ENCODE measurements at regions not wholly inside any gene's neighbourhood (a gene's known extent, or its start where the extent isn't known, plus 50 kb on each side); places are given as distances from the start of the nearest gene placed in this dataset.

- H3K9me3 ChIP-seq (ENCODE audit: low read depth): no peaks in the 10 kb centered on the region
- WGBS, 2 experiments (ENCODE audit: low coverage in 1 of 2, low lambda C conversion rate in 2 of 2, missing lambda C conversion rate in 2 of 2): 61 to 65% methylated on average over 6 of the region's 6 CpGs
- in situ Hi-C loops (cut with MboI): no loop called here
- no peak overlapping the region for H3K4me3 ChIP-seq
- no peak overlapping the region for H3K9ac ChIP-seq
- H3K4me2 ChIP-seq (ENCODE audit: unreplicated experiment): no peak overlapping the region
- peaks cover 4% of the 10 kb centered on the region; the same call in 1 of the 2 replicates for H3F3A ChIP-seq (ENCODE audit: insufficient read depth)
- no peaks in the 10 kb centered on the region for H3K4me1 ChIP-seq (ENCODE audit: insufficient read depth)
- no peak overlapping the region for H2AFZ ChIP-seq
- no peak overlapping the region for H3K27ac ChIP-seq
- TF ChIP-seq EZH2 (IDR thresholded peaks at IDR 0.05; ENCODE audit: insufficient read depth, poor library complexity, severe bottlenecking) (no peak), EZH2phosphoT487 (IDR thresholded peaks at IDR 0.05; ENCODE audit: insufficient read depth, low read depth) (no peak)
- no peaks in the 10 kb centered on the region for H3K79me2 ChIP-seq (ENCODE audit: insufficient read depth)
- no peaks in the 10 kb centered on the region for H3K36me3 ChIP-seq (ENCODE audit: low read depth)
- H3K9me2 ChIP-seq (ENCODE audit: insufficient read depth): no peaks in the 10 kb centered on the region
- no peak for DNase-seq
- no peaks in the 10 kb centered on the region for H3K27me3 ChIP-seq (replicated peaks; ENCODE audit: insufficient read depth)
- H4K20me1 ChIP-seq (ENCODE audit: insufficient read depth): no peaks in the 10 kb centered on the region
Measured at GRCh38 chr20:6999381-6999780, 231.9 kb downstream of the BMP2 start.

GRCh38 chr20:7003598-7003997 lies 236.1 kb downstream of the BMP2 start:
- WGBS, 2 experiments (ENCODE audit: low coverage in 1 of 2, low lambda C conversion rate in 2 of 2, missing lambda C conversion rate in 2 of 2): 68 to 75% methylated on average over 1 of the region's 1 CpG
- no peak overlapping the region for H3K27ac ChIP-seq
- H3K9me2 ChIP-seq (ENCODE audit: insufficient read depth): no peaks in the 10 kb centered on the region
- in situ Hi-C loops (cut with MboI): no loop called here
- no peaks in the 10 kb centered on the region for H3K27me3 ChIP-seq (replicated peaks; ENCODE audit: insufficient read depth)
- no peaks in the 10 kb centered on the region for H3K36me3 ChIP-seq (ENCODE audit: low read depth)
- no peak overlapping the region for H3K4me2 ChIP-seq (ENCODE audit: unreplicated experiment)
- no peaks in the 10 kb centered on the region for H3F3A ChIP-seq (ENCODE audit: insufficient read depth)
- no peak overlapping the region for H3K9ac ChIP-seq
- TF ChIP-seq EZH2 (IDR thresholded peaks at IDR 0.05; ENCODE audit: insufficient read depth, poor library complexity, severe bottlenecking) (no peak), EZH2phosphoT487 (IDR thresholded peaks at IDR 0.05; ENCODE audit: insufficient read depth, low read depth) (no peak)
- H4K20me1 ChIP-seq (ENCODE audit: insufficient read depth): no peaks in the 10 kb centered on the region
- no peak overlapping the region for H2AFZ ChIP-seq
- H3K4me3 ChIP-seq: no peak overlapping the region
- H3K4me1 ChIP-seq (ENCODE audit: insufficient read depth): no peaks in the 10 kb centered on the region
- no peaks in the 10 kb centered on the region for H3K79me2 ChIP-seq (ENCODE audit: insufficient read depth)
- DNase-seq: no peak
- H3K9me3 ChIP-seq (ENCODE audit: low read depth): no peaks in the 10 kb centered on the region

GRCh38 chr20:7004801-7005200 lies 237.3 kb downstream of the BMP2 start:
- no peak overlapping the region for H3K4me2 ChIP-seq (ENCODE audit: unreplicated experiment)
- no peaks in the 10 kb centered on the region for H3K36me3 ChIP-seq (ENCODE audit: low read depth)
- H4K20me1 ChIP-seq (ENCODE audit: insufficient read depth): no peaks in the 10 kb centered on the region
- no peak overlapping the region for H3K4me3 ChIP-seq
- no peak overlapping the region for H2AFZ ChIP-seq
- H3K27me3 ChIP-seq (replicated peaks; ENCODE audit: insufficient read depth): no peaks in the 10 kb centered on the region
- H3F3A ChIP-seq (ENCODE audit: insufficient read depth): no peaks in the 10 kb centered on the region
- no peak for DNase-seq
- H3K9me3 ChIP-seq (ENCODE audit: low read depth): peaks cover 4% of the 10 kb centered on the region
- 64 to 69% methylated on average over 3 of the region's 3 CpGs for WGBS, 2 experiments (ENCODE audit: low coverage in 1 of 2, low lambda C conversion rate in 2 of 2, missing lambda C conversion rate in 2 of 2)
- no peak for TF ChIP-seq EZH2 (IDR thresholded peaks at IDR 0.05; ENCODE audit: insufficient read depth, poor library complexity, severe bottlenecking)
- no peak for TF ChIP-seq EZH2phosphoT487 (IDR thresholded peaks at IDR 0.05; ENCODE audit: insufficient read depth, low read depth)
- in situ Hi-C loops (cut with MboI): no loop called here
- no peaks in the 10 kb centered on the region for H3K9me2 ChIP-seq (ENCODE audit: insufficient read depth)
- H3K9ac ChIP-seq: no peak overlapping the region
- no peaks in the 10 kb centered on the region for H3K4me1 ChIP-seq (ENCODE audit: insufficient read depth)
- no peaks in the 10 kb centered on the region for H3K79me2 ChIP-seq (ENCODE audit: insufficient read depth)
- no peak overlapping the region for H3K27ac ChIP-seq

GRCh38 chr20:7010527-7010926 lies 243.0 kb downstream of the BMP2 start:
- Histone ChIP-seq H3K9me2 (ENCODE audit: insufficient read depth) (no peaks in the 10 kb centered on the region), H4K20me1 (ENCODE audit: insufficient read depth) (no peaks in the 10 kb centered on the region)
- in situ Hi-C loops (cut with MboI): no loop called here

DNA sequence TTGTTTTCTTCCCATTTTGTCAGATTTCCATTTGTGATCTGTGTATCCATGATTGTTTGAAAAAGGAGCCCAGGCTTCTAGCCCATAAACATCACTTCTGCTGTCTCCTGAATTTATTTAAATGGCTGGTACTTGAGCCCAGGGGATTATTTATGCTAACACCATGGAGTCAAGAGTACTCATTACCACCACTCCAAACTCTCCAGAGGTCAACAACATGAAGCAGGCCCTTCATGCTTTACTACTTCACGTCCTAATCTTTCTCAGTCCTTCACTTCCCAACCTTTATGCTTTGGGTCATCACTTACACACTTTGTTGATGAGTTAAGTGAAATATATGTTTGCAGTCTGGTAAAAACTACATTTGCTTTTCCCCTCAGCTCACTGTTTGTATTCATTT lies 247.8 kb downstream of the BMP2 start:
- Histone ChIP-seq H3K4me2 (ENCODE audit: unreplicated experiment) (no peak overlapping the region), H3K36me3 (ENCODE audit: low read depth) (no peaks in the 10 kb centered on the region), H3K9me3 (ENCODE audit: low read depth) (no peaks in the 10 kb centered on the region), H2AFZ (no peak overlapping the region), H3K4me1 (ENCODE audit: insufficient read depth) (no peaks in the 10 kb centered on the region), H4K20me1 (ENCODE audit: insufficient read depth) (no peaks in the 10 kb centered on the region), H3F3A (ENCODE audit: insufficient read depth) (no peaks in the 10 kb centered on the region), H3K9ac (no peak overlapping the region), H3K27ac (no peak overlapping the region), H3K4me3 (no peak overlapping the region), H3K9me2 (ENCODE audit: insufficient read depth) (no peaks in the 10 kb centered on the region), H3K27me3 (replicated peaks; ENCODE audit: insufficient read depth) (no peaks in the 10 kb centered on the region), H3K79me2 (ENCODE audit: insufficient read depth) (no peaks in the 10 kb centered on the region)
- in situ Hi-C loops (cut with MboI): no loop called here
- 0 to 8% methylated on average over 1 of the region's 1 CpG for WGBS, 2 experiments (ENCODE audit: low coverage in 1 of 2, low lambda C conversion rate in 2 of 2, missing lambda C conversion rate in 2 of 2)
- DNase-seq: no peak
- TF ChIP-seq EZH2phosphoT487 (IDR thresholded peaks at IDR 0.05; ENCODE audit: insufficient read depth, low read depth): no peak
- no peak for TF ChIP-seq EZH2 (IDR thresholded peaks at IDR 0.05; ENCODE audit: insufficient read depth, poor library complexity, severe bottlenecking)

More at GRCh38 chr20:7010527-7010926, 243.0 kb downstream of the BMP2 start:
- Histone ChIP-seq H3K27me3 (replicated peaks; ENCODE audit: insufficient read depth) (no peaks in the 10 kb centered on the region), H3K36me3 (ENCODE audit: low read depth) (no peaks in the 10 kb centered on the region), H3K4me3 (no peak overlapping the region), H3K9ac (no peak overlapping the region), H3K4me1 (ENCODE audit: insufficient read depth) (no peaks in the 10 kb centered on the region), H3K27ac (no peak overlapping the region), H2AFZ (no peak overlapping the region), H3K4me2 (ENCODE audit: unreplicated experiment) (no peak overlapping the region), H3F3A (ENCODE audit: insufficient read depth) (no peaks in the 10 kb centered on the region), H3K9me3 (ENCODE audit: low read depth) (peaks cover 4% of the 10 kb centered on the region), H3K79me2 (ENCODE audit: insufficient read depth) (no peaks in the 10 kb centered on the region)
- 28 to 34% methylated on average over 5 of the region's 5 CpGs for WGBS, 2 experiments (ENCODE audit: low coverage in 1 of 2, low lambda C conversion rate in 2 of 2, missing lambda C conversion rate in 2 of 2)
- peak; percentile 3 for DNase-seq
- TF ChIP-seq EZH2phosphoT487 (IDR thresholded peaks at IDR 0.05; ENCODE audit: insufficient read depth, low read depth) (no peak), EZH2 (IDR thresholded peaks at IDR 0.05; ENCODE audit: insufficient read depth, poor library complexity, severe bottlenecking) (no peak)

Measured in GM23248 (cell line).